ENCODE measurements at regions not wholly inside any gene's neighbourhood (a gene's known extent, or its start where the extent isn't known, plus 50 kb on each side); places are given as distances from the start of the nearest gene placed in this dataset.

- Mint-ChIP-seq H3K36me3 (ENCODE audit: low read depth) (no peaks in the 10 kb centered on the region), H3K9me3 (no peaks in the 10 kb centered on the region), H3K27ac (no peak overlapping the region), H3K27me3 (ENCODE audit: low read depth, poor library complexity) (peaks cover 7% of the 10 kb centered on the region), H3K4me3 (no peak overlapping the region), H3K4me1 (peaks cover 12% of the 10 kb centered on the region)
- no peak for DNase-seq
- no peak for TF ChIP-seq CTCF (IDR thresholded peaks at IDR 0.05)
These were observed 214.6 kb upstream of the CNR1 start for GRCh38 chr6:88380618-88381288.

- Mint-ChIP-seq H3K9me3 (no peaks in the 10 kb centered on the region), H3K27ac (no peak overlapping the region), H3K27me3 (ENCODE audit: low read depth, poor library complexity) (peaks cover 7% of the 10 kb centered on the region), H3K36me3 (ENCODE audit: low read depth) (no peaks in the 10 kb centered on the region), H3K4me1 (peaks cover 12% of the 10 kb centered on the region), H3K4me3 (no peak overlapping the region)
- no peak for DNase-seq
- no peak for TF ChIP-seq CTCF (IDR thresholded peaks at IDR 0.05)
These were observed 213.9 kb upstream of the CNR1 start for GRCh38 chr6:88380083-88380482.

GRCh38 chr6:88378639-88379038 is 212.5 kb upstream of the CNR1 start:
- Mint-ChIP-seq H3K4me1 (peaks cover 12% of the 10 kb centered on the region), H3K36me3 (ENCODE audit: low read depth) (no peaks in the 10 kb centered on the region), H3K27me3 (ENCODE audit: low read depth, poor library complexity) (peaks cover 7% of the 10 kb centered on the region), H3K4me3 (no peak overlapping the region), H3K27ac (no peak overlapping the region), H3K9me3 (no peaks in the 10 kb centered on the region)
- no peak for TF ChIP-seq CTCF (IDR thresholded peaks at IDR 0.05)
- DNase-seq = no peak

GRCh38 chr6:88377976-88378568 is 211.9 kb upstream of the CNR1 start:
- Mint-ChIP-seq H3K27ac (no peak overlapping the region), H3K4me3 (no peak overlapping the region), H3K27me3 (ENCODE audit: low read depth, poor library complexity) (peaks cover 10% of the 10 kb centered on the region), H3K36me3 (ENCODE audit: low read depth) (no peaks in the 10 kb centered on the region), H3K9me3 (no peaks in the 10 kb centered on the region), H3K4me1 (peaks cover 12% of the 10 kb centered on the region)
- DNase-seq = no peak
- no peak for TF ChIP-seq CTCF (IDR thresholded peaks at IDR 0.05)

- no peak for TF ChIP-seq CTCF (IDR thresholded peaks at IDR 0.05)
- peaks cover 12% of the 10 kb centered on the region for H3K4me1 Mint-ChIP-seq
- no peaks in the 10 kb centered on the region for H3K9me3 Mint-ChIP-seq
- no peak for DNase-seq
- H3K4me3 Mint-ChIP-seq = no peak overlapping the region
- H3K27ac Mint-ChIP-seq = no peak overlapping the region
- H3K36me3 Mint-ChIP-seq (ENCODE audit: low read depth) = no peaks in the 10 kb centered on the region
- H3K27me3 Mint-ChIP-seq (ENCODE audit: low read depth, poor library complexity) = peaks cover 7% of the 10 kb centered on the region
These were observed 210.7 kb upstream of the CNR1 start for GRCh38 chr6:88376768-88377387.
